A673 (cell line): ENCODE measurements at regions not wholly inside any gene's neighbourhood (a gene's known extent, or its start where the extent isn't known, plus 50 kb on each side); places are given as distances from the start of the nearest gene placed in this dataset.

ENCODE experiments used
- BruUV-seq: library from RNA; stranded (reverse); fragments of 400-500 nt; replicated peaks from 2 replicates; lab custom pipeline; 2021; lab: Mats Ljungman, UMichigan
- CTCF ChIA-PET: fragments of 300-600 bp; sonication (Branson Sonifier 250); formaldehyde crosslinking; loops from one replicate; lab custom pipeline; 2022; ENCODE audit warnings: antibody characterized with exemption; lab: Charles Lee
- POLR2A ChIA-PET: fragments of 300-600 bp; sonication (Branson Sonifier 250); formaldehyde crosslinking; loops from one replicate; lab custom pipeline; 2022; ENCODE audit warnings: antibody characterized with exemption; ENCODE audit not compliant: low non-redundant PET; lab: Charles Lee
- DNase-seq: peaks from one replicate; pipeline ENCODE4 v3.0.0-alpha.2; 2015; ENCODE audit warnings: low spot score
- H3K27ac ChIP-seq: fragments of 200-600 bp; sonication (generic); 2 replicates; pipeline ENCODE4 v1.5.1; 2016; ENCODE audit warnings: mixed run types, low read depth, mild to moderate bottlenecking, mixed read lengths, antibody characterized with exemption, low read length; ENCODE audit not compliant: poor library complexity, severe bottlenecking
- H3K27me3 ChIP-seq: fragments of 200-600 bp; sonication (generic); replicated peaks from 2 replicates; pipeline ENCODE4 v1.6.1; 2017; ENCODE audit warnings: mixed run types, low read depth, mild to moderate bottlenecking, mixed read lengths, antibody characterized with exemption, low read length; ENCODE audit not compliant: insufficient read depth, poor library complexity
- H3K36me3 ChIP-seq: fragments of 200-600 bp; sonication (generic); 2 replicates; pipeline ENCODE4 v1.6.1; 2016; ENCODE audit warnings: mixed run types, mild to moderate bottlenecking, mixed read lengths, antibody characterized with exemption, low read length; ENCODE audit not compliant: insufficient read depth, poor library complexity, severe bottlenecking
- H3K4me1 ChIP-seq: fragments of 200-600 bp; sonication (generic); 2 replicates; pipeline ENCODE4 v1.6.1; 2017; ENCODE audit warnings: mixed run types, mild to moderate bottlenecking, mixed read lengths, antibody characterized with exemption, low read length; ENCODE audit not compliant: insufficient read depth, poor library complexity, severe bottlenecking
- H3K4me3 ChIP-seq: fragments of 200-600 bp; sonication (generic); 2 replicates; pipeline ENCODE4 v1.5.1; 2016; ENCODE audit warnings: low read depth, mixed run types, mild to moderate bottlenecking, mixed read lengths, low read length; ENCODE audit not compliant: poor library complexity, severe bottlenecking
- H3K9me3 ChIP-seq: fragments of 200-600 bp; sonication (generic); 2 replicates; pipeline ENCODE4 v1.6.1; 2016; ENCODE audit warnings: mixed run types, low read depth, mild to moderate bottlenecking, mixed read lengths, antibody characterized with exemption, low read length; ENCODE audit not compliant: poor library complexity, severe bottlenecking
- EZH2 ChIP-seq: fragments of 200-600 bp; sonication (generic); IDR thresholded peaks from 2 replicates; pipeline ENCODE4 v1.6.1; 2017; ENCODE audit warnings: borderline replicate concordance, low read depth, mild to moderate bottlenecking, mixed read lengths, antibody characterized with exemption, low read length; ENCODE audit not compliant: poor library complexity, severe bottlenecking
- intact Hi-C: fragments of 100-400 bp; cut with micrococcal nuclease; formaldehyde crosslinking; loops from one replicate; pipeline ENCODE4 v1.10.0; 2022; ENCODE audit not compliant: unreplicated experiment
- TF ChIP-seq, protein P1 (sequence below): fragments of 300-800, 200-600 bp; sonication (generic); conservative IDR thresholded peaks from 2 replicates; pipeline ENCODE4 v1.5.1; 2017; ENCODE audit warnings: low read depth, mild to moderate bottlenecking, antibody characterized with exemption, low read length, moderate library complexity, mixed read lengths

DNA sequence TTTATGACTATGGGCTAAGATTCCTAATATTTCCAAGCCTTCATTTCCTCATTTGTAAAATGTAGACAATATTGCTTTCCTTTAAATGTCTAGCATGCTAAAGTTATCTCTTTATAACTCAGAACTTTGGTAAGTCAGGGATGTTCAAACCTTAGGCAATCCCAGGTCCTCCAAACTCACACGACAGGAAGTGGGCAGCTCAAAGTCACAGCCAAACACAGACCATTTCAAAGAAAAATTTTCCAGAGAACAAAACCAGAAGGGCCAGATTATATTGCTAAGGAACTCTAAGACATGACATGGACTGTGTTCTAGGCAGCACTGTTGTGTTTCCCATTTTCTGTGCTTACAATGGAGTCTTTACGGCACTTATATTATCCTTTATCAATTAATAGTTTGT is 87.8 kb upstream of the DYNC1I1 start:
- no peak overlapping the region for H3K27ac ChIP-seq
- H3K27me3 ChIP-seq, result no peaks in the 10 kb centered on the region
- no peaks in the 10 kb centered on the region for H3K36me3 ChIP-seq
- no peak overlapping the region for H3K4me3 ChIP-seq
- TF ChIP-seq, protein P1, sequence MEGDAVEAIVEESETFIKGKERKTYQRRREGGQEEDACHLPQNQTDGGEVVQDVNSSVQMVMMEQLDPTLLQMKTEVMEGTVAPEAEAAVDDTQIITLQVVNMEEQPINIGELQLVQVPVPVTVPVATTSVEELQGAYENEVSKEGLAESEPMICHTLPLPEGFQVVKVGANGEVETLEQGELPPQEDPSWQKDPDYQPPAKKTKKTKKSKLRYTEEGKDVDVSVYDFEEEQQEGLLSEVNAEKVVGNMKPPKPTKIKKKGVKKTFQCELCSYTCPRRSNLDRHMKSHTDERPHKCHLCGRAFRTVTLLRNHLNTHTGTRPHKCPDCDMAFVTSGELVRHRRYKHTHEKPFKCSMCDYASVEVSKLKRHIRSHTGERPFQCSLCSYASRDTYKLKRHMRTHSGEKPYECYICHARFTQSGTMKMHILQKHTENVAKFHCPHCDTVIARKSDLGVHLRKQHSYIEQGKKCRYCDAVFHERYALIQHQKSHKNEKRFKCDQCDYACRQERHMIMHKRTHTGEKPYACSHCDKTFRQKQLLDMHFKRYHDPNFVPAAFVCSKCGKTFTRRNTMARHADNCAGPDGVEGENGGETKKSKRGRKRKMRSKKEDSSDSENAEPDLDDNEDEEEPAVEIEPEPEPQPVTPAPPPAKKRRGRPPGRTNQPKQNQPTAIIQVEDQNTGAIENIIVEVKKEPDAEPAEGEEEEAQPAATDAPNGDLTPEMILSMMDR, result no peak
- TF ChIP-seq EZH2, result no peak
- intact Hi-C loops, result no loop called here
- H3K9me3 ChIP-seq, result no peaks in the 10 kb centered on the region
- BruUV-seq, result no TSS peak
- CTCF ChIA-PET, result interaction anchor here (0.9 to 1.1 kb wide), 3 partner anchors 56 to 173 kb away, joined by 3 to 10 read pairs (median 4); no protein-coding TSS in a partner anchor
- H3K4me1 ChIP-seq, result no peaks in the 10 kb centered on the region
- POLR2A ChIA-PET, result no interaction called here
- DNase-seq, result no peak

DNA sequence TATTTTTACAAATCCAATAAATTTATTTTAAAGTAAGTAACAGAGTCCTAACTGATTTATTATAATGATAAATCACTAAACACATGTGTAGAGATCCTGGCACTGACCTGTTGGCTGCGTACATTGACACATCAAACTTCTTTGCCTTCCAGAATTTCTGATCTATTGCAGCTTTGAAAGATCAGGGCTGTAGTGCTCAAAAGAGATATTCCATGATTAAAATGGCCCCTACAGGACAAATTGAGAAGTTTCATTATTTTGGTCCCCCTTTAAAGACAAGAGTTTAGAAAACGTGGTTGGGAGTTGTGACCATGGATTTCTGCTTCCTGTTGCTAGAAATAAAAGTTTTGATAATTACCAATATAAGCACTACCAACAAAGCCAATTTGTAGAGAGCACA is 87.7 kb upstream of the PDK4 start:
- no peak overlapping the region for H3K4me3 ChIP-seq
- POLR2A ChIA-PET, result no interaction called here
- intact Hi-C loops, result no loop called here

GRCh38 chr7:95682913-95683312 is 86.6 kb upstream of the PDK4 start:
- H3K27me3 ChIP-seq, result no peaks in the 10 kb centered on the region
- TF ChIP-seq, protein P1, result no peak
- TF ChIP-seq EZH2, result no peak
- H3K36me3 ChIP-seq, result no peaks in the 10 kb centered on the region
- H3K27ac ChIP-seq, result no peak overlapping the region
- DNase-seq, result no peak
- ChIA-PET POLR2A (no interaction called here), CTCF (no interaction called here)
- intact Hi-C loops, result no loop called here
- H3K4me1 ChIP-seq, result no peaks in the 10 kb centered on the region
- BruUV-seq, result no TSS peak
- no peaks in the 10 kb centered on the region for H3K9me3 ChIP-seq
- no peak overlapping the region for H3K4me3 ChIP-seq

More for the DNA sequence above, 87.7 kb upstream of the PDK4 start:
- H3K36me3 ChIP-seq, result no peaks in the 10 kb centered on the region
- H3K9me3 ChIP-seq, result no peaks in the 10 kb centered on the region
- H3K27ac ChIP-seq, result no peak overlapping the region
- CTCF ChIA-PET, result interaction anchor here (0.7 to 1.1 kb wide), 4 partner anchors 55 to 172 kb away, joined by 3 to 10 read pairs (median 4); no protein-coding TSS in a partner anchor
- TF ChIP-seq, protein P1, result peak; percentile 54
- TF ChIP-seq EZH2, result no peak
- peak; percentile 51 for DNase-seq
- no peaks in the 10 kb centered on the region for H3K27me3 ChIP-seq
- no peaks in the 10 kb centered on the region for H3K4me1 ChIP-seq
- no TSS peak for BruUV-seq
